K562 (cell line): ENCODE measurements at regions not wholly inside any gene's neighbourhood (a gene's known extent, or its start where the extent isn't known, plus 50 kb on each side); places are given as distances from the start of the nearest gene placed in this dataset.

Experiments used
- ATAC-seq: fragments of 200-7000 bp; cut with Tn5 transposase; 3 replicates; pipeline ENCODE4 v1.9.1; 2020; ENCODE audit warnings: moderate library complexity
- BruUV-seq: library from RNA; stranded (reverse); fragments of 400-500 nt; replicated peaks from 2 replicates; lab custom pipeline; 2021; lab: Mats Ljungman, UMichigan
- CTCF ChIA-PET: fragments of 300-600 bp; formaldehyde crosslinking; extraction: SDS; loops from one replicate; lab custom pipeline; 2021; ENCODE audit warnings: low intra/inter-chr PET ratio; lab: Yijun Ruan, JAX
- POLR2A ChIA-PET: fragments of 300-600, 350-650 bp; sonication (Branson Sonifier 250); formaldehyde crosslinking; extraction: SDS; loops from one replicate; lab custom pipeline; 2021; ENCODE audit warnings: antibody characterized with exemption, inconsistent platforms; lab: Yijun Ruan, JAX
- DNase-seq, 4 experiments: peaks; one replicate each; pipeline versions ENCODE4 v3.0.0 to v3.0.0-alpha.2; 2011 to 2018; ENCODE audit warnings: low spot score in 3 of 4, mixed read lengths in 3 of 4; ENCODE audit errors: extremely low read depth in 1 of 4
- FAIRE-seq: peaks from 2 replicates; lab custom pipeline; 2011; peaks lifted over from hg19 to GRCh38; lab: Jason Lieb, UNC
- H2AFZ ChIP-seq: 2 replicates; pipeline ENCODE4 v1.6.0; 2011; ENCODE audit warnings: low read depth, low read length, control low read depth, inconsistent platforms
- H3K27ac ChIP-seq: fragments of 200-600 bp; 3 replicates; pipeline ENCODE4 v1.8.0; 2011; ENCODE audit warnings: low read depth, mild to moderate bottlenecking, control low read depth, inconsistent platforms, low read length, moderate library complexity, mixed read lengths; ENCODE audit errors: extremely low read depth
- H3K27me3 ChIP-seq, 2 experiments: fragments of 300-600 bp in 1 of 2; 2 replicates in 1 of 2; 3 replicates in 1 of 2; pipeline versions ENCODE4 v1.6.0 to v1.8.0; 2011; ENCODE audit warnings: inconsistent platforms in 2 of 2, low read length in 2 of 2, mild to moderate bottlenecking in 1 of 2, mixed read lengths in 1 of 2, moderate library complexity in 1 of 2; ENCODE audit not compliant: control insufficient read depth in 2 of 2, insufficient read depth in 2 of 2
- H3K36me3 ChIP-seq: fragments of 300-600 bp; 3 replicates; pipeline ENCODE4 v1.8.0; 2011; ENCODE audit warnings: mild to moderate bottlenecking, low read length, inconsistent platforms; ENCODE audit not compliant: control insufficient read depth, insufficient read depth
- H3K4me1 ChIP-seq, 2 experiments: fragments of 200-600 bp in 1 of 2; replicated peaks in 1 of 2; 2 replicates in 1 of 2; 3 replicates in 1 of 2; pipeline versions ENCODE4 v1.5.1 to v1.8.0; 2011; ENCODE audit warnings: inconsistent platforms in 2 of 2, low read length in 2 of 2, mild to moderate bottlenecking in 1 of 2, mixed read lengths in 1 of 2, moderate library complexity in 1 of 2; ENCODE audit not compliant: control insufficient read depth in 2 of 2, insufficient read depth in 2 of 2
- H3K4me2 ChIP-seq: 2 replicates; pipeline ENCODE4 v1.6.1; 2011; ENCODE audit warnings: low read length, control low read depth, inconsistent platforms, mixed read lengths; ENCODE audit not compliant: insufficient read depth
- H3K4me3 ChIP-seq: fragments of 200-600 bp; sonication (generic), shearing (Covaris generic); 2 replicates; pipeline ENCODE4 v1.5.1; 2016; ENCODE audit warnings: control low read depth, inconsistent platforms
- H3K79me2 ChIP-seq: fragments of 200-600 bp; 3 replicates; pipeline ENCODE4 v1.8.0; 2011; ENCODE audit warnings: low read length, inconsistent platforms; ENCODE audit not compliant: control insufficient read depth, insufficient read depth
- H3K9ac ChIP-seq, 2 experiments: 2 replicates each; pipeline versions ENCODE4 v1.6.0 to v1.6.1; 2011; ENCODE audit warnings: low read depth in 2 of 2, low read length in 2 of 2, control low read depth in 1 of 2, inconsistent platforms in 1 of 2, mild to moderate bottlenecking in 1 of 2, mixed read lengths in 1 of 2; ENCODE audit not compliant: insufficient read depth in 1 of 2
- H3K9me1 ChIP-seq: one replicate; pipeline ENCODE4 v1.6.0; 2011; ENCODE audit warnings: inconsistent platforms, mild to moderate bottlenecking, low read length, moderate library complexity; ENCODE audit not compliant: control insufficient read depth, insufficient read depth
- H3K9me3 ChIP-seq: replicated peaks from 2 replicates; pipeline ENCODE4 v1.5.1; 2011; ENCODE audit warnings: low read depth, low read length, inconsistent platforms; ENCODE audit not compliant: control insufficient read depth, insufficient read depth
- H4K20me1 ChIP-seq: replicated peaks from 2 replicates; pipeline ENCODE4 v1.6.1; 2011; ENCODE audit warnings: low read length, inconsistent platforms, mixed read lengths; ENCODE audit not compliant: control insufficient read depth, insufficient read depth
- ETS1 ChIP-seq: conservative IDR thresholded peaks from 2 replicates; pipeline ENCODE4 v1.6.1; 2011; ENCODE audit warnings: low read depth, mild to moderate bottlenecking, low read length; ENCODE audit not compliant: control insufficient read depth
- GABPB2 ChIP-seq: fragments of 250-450 bp; sonication (Bioruptor Pico); conservative IDR thresholded peaks from 2 replicates; pipeline ENCODE4 v1.5.1; 2021; ENCODE audit warnings: mild to moderate bottlenecking
- GATA2 ChIP-seq: sonication (generic); formaldehyde crosslinking; IDR thresholded peaks from 2 replicates; pipeline ENCODE4 v1.4.0; 2020; ENCODE audit warnings: mild to moderate bottlenecking, missing genetic modification reagents
- LCOR ChIP-seq: sonication (generic); formaldehyde crosslinking; IDR thresholded peaks from 2 replicates; pipeline ENCODE4 v1.8.0; 2022; ENCODE audit warnings: mild to moderate bottlenecking, missing genetic modification reagents
- MNT ChIP-seq, 2 experiments: fragments of 450-650 bp; conservative IDR thresholded peaks; 2 replicates each; pipeline ENCODE4 v1.6.1; 2017; ENCODE audit warnings: mild to moderate bottlenecking in 2 of 2, moderate library complexity in 2 of 2
- MXI1 ChIP-seq: IDR thresholded peaks from 2 replicates; pipeline ENCODE4 v1.6.1; 2011; ENCODE audit warnings: low read depth, mild to moderate bottlenecking, improper control_type of control experiment, low read length
- NCOR1 ChIP-seq: fragments of 450-650 bp; IDR thresholded peaks from 2 replicates; pipeline ENCODE4 v1.6.1; 2016; ENCODE audit warnings: mild to moderate bottlenecking, moderate library complexity
- NFIX ChIP-seq: fragments of 250-450 bp; sonication (Bioruptor Pico); IDR thresholded peaks from 2 replicates; pipeline ENCODE4 v1.4.0; 2020; ENCODE audit warnings: low read depth, mild to moderate bottlenecking, moderate library complexity
- POLR3G ChIP-seq: IDR thresholded peaks from 2 replicates; pipeline ENCODE4 v1.6.1; 2011; ENCODE audit not compliant: insufficient read length, insufficient replicate concordance; ENCODE audit errors: extremely low read depth
- ZNF408 ChIP-seq: fragments of 250-450 bp; sonication (Bioruptor Pico); IDR thresholded peaks from 2 replicates; pipeline ENCODE4 v1.4.0; 2020; ENCODE audit warnings: low read depth, mild to moderate bottlenecking, moderate library complexity
- ZNF561 ChIP-seq: fragments of 450-650 bp; formaldehyde crosslinking; conservative IDR thresholded peaks from 2 replicates; pipeline ENCODE4 v1.4.0; 2020; ENCODE audit warnings: mild to moderate bottlenecking, moderate library complexity
- in situ Hi-C: fragments of 300-500 bp; cut with MboI; formaldehyde crosslinking; loops from 4 replicates; pipeline ENCODE4 v1.15.0; 2018; ENCODE audit warnings: inconsistent platforms, mixed read lengths
- intact Hi-C: fragments of 100-400 bp; cut with micrococcal nuclease; formaldehyde crosslinking; loops from 2 replicates; pipeline ENCODE4 v1.14.2; 2022

GRCh38 chr6:50369996-50370395 lies 320.3 kb upstream of the DEFB112 start:
- CTCF ChIA-PET, result no interaction called here
- FAIRE-seq, result no peak

More at GRCh38 chr6:50369996-50370395, 320.3 kb upstream of the DEFB112 start:
- no peak overlapping the region for H3K9ac ChIP-seq
- no peaks in the 10 kb centered on the region for H3K4me1 ChIP-seq
- in situ Hi-C loops (no loop called here), intact Hi-C loops (no loop called here)
- H2AFZ ChIP-seq, result no peak overlapping the region
- no peak for ATAC-seq
- no peak for DNase-seq
- no peak overlapping the region for H3K4me3 ChIP-seq
- H4K20me1 ChIP-seq, result no peaks in the 10 kb centered on the region
- no peaks in the 10 kb centered on the region for H3K36me3 ChIP-seq
- H3K79me2 ChIP-seq, result no peaks in the 10 kb centered on the region
- H3K9me1 ChIP-seq, result no peaks in the 10 kb centered on the region
- BruUV-seq, result no TSS peak
- no peaks in the 10 kb centered on the region for H3K27me3 ChIP-seq
- POLR2A ChIA-PET, result no interaction called here
- H3K9me3 ChIP-seq, result no peaks in the 10 kb centered on the region; the same call in 1 of the 2 replicates
- H3K4me2 ChIP-seq, result no peak overlapping the region
- H3K27ac ChIP-seq, result no peak overlapping the region
- no peak for TF ChIP-seq LCOR (CRISPR knock-in tag)
- TF ChIP-seq NCOR1, result no peak
- TF ChIP-seq GATA2 (CRISPR knock-in tag), result no peak
- no peak for TF ChIP-seq MNT (conservative IDR thresholded peaks at IDR 0.05)
- no peak for TF ChIP-seq ETS1
- TF ChIP-seq POLR3G, result no peak
- TF ChIP-seq MXI1, result no peak
- TF ChIP-seq NFIX (CRISPR knock-in tag), result no peak
- no peak for TF ChIP-seq GABPB2 (CRISPR knock-in tag)
- TF ChIP-seq ZNF408 (CRISPR knock-in tag), result no peak
- TF ChIP-seq ZNF561 (CRISPR knock-in tag), result no peak
